ENCODE measurements at regions not wholly inside any gene's neighbourhood (a gene's known extent, or its start where the extent isn't known, plus 50 kb on each side); places are given as distances from the start of the nearest gene placed in this dataset.

DNA sequence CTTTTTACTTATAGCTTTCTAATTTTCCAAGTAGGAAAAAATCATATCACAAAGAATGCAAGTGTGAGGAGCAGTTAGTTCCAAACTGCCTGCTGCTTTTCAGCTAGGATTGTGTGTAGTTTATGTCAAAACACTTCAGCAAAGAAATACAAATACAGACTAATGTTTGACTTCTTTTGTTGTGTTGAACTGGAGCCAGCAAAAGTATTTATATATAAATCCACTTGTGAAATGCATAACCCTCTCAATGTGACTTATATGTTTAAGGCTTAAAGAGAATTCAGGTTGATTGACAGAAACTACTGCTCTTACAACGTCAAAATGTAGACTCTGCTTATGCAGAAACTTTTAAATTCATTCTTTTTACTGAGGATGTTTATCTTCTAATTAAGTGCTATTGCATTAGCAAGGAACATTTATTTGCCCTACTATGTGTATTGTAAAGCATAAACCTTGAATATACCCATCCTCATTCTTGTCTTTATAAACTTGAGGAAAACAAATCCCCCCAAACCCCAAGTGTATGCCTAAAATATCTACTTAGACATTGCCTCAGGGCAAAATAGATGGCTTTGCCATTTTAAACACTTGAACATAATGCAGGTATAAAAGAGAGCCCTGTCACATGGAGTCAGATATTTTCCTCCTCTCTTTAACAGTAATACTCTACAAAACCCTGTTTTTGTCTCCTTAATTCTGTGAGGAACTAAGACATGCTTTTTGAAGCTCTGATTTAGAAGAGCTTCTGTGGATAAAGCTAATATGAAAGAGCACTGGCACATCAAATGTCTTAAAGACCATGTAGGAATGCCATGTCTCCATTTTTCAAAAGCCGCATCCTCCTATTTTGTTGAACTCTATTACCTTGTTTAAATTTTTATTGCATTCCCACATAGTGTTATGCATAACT lies 302.8 kb upstream of the TBC1D5 start:
- DNase-seq (ENCODE audit: low read depth), result no peak

DNA sequence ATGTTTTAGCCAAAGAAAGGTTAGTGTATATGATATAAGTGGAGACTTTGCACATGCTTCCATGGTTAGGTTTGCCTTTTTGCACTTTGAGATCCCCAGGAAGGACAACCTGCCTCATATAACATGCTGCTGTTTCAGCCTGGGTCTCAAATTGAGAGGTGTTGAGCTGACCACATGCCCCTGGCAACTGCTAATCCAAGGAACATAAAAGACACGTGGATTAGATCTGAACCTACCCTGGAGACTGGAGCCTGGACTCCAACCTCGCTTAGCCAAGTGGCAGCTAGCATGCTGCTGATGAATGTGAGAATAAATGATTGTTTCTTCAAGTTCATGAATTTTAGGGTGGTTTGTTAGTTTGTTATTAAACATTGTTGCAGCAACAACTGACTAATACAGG lies 301.8 kb upstream of the TBC1D5 start:
- DNase-seq (ENCODE audit: low read depth), result no peak

DNA sequence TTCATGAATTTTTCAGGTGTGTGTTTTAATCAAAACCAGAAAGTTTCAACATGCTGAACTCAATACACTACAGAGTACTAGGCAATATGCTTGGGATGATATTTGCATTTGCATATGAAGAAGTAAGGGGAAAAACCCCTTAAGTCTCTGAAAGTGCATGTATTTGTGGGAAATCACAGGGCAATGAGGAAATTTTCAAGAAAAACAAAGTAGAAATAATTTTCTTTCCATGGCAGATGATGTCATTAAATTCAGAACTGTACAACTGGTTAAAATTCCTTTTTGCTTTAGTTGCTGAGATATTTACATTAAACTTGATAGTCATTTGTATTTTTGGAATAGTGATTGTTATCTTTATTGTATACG lies 294.0 kb upstream of the TBC1D5 start:
- no peak for DNase-seq (ENCODE audit: low read depth)

DNA sequence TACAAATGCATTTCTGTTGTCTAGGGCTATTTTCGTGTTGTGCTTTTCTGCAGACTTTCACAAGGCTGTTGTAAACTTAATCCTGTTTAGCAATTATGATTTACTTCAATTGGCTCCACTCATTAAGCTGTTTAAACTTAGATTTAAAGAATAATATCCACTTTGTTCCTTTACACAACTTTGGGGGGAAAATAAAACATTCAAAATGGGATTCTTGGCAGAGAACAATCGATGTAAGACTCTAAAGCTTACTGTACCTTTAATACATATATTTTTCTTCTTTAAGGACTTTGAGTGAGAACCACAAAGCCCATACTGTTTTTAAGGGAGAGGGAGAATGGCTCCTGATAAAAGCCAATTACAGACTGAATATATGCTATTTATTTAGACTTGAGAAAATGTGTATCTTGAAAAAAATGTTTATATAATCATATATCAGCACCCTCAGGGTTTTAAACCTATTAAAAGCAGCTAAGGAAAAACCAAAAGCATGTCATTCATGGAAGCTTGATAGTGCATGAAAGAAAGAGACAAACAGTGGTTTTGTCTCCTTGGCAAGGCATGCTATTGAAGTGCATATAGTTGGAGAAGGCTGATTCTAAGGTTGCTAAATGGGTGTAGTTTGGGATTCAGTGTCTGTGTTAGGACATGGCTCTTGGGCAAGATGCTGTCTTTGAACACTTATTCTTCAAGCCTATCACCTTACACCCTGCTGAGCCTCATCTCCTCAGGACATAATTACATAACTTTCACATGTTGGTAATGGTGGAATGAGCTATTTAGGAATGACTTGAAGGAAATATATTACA lies 293.4 kb upstream of the TBC1D5 start:
- no peak for DNase-seq (ENCODE audit: low read depth)

DNA sequence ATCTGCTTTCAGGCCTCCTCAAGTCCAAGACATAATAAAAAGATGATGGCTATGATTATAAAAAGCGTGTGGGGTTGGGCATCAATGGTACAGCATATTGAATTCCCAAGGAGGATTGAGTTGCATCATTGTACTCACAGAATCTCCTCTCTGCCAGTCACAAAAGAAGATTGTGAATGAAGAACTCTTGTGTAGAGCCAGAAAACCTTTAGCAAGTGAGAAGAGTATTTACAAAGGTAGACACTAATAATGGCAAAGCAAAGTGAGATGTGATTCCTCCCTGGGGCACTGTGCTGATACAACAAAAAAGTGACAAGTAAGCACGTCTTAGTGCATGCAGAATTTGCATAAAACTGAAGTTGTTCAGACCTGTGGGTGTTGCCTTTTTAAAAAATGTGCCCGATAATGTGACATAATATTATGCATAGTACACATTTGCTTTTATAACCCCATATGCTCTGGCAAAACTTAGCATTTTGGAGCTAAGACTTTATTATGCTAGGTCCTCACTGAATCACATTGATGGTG lies 291.2 kb upstream of the TBC1D5 start:
- DNase-seq (ENCODE audit: low read depth), result no peak

DNA sequence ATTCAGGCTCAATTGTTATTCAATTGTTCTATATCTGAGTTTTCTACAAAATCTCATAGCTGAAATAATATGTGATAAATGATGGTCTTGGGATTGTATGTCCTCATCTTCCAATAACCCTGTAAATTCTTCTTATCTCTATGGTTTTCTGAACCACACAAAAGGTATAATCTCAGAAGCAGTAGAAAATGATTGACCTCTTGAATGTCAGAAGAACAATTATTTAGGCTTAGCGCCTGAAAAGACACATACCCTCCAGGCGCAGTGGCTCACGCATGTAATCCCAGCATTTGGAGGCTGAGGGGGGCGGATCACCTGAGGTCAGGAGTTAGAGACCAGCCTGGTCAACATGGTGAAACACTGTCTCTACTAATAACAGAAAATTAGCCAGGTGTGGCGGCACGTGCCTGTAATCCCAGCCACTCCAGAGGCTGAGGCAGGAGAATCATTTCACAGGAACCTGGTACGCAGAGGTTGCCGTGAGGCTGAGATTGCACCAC lies 288.0 kb upstream of the TBC1D5 start:
- no peak for DNase-seq (ENCODE audit: low read depth)

DNA sequence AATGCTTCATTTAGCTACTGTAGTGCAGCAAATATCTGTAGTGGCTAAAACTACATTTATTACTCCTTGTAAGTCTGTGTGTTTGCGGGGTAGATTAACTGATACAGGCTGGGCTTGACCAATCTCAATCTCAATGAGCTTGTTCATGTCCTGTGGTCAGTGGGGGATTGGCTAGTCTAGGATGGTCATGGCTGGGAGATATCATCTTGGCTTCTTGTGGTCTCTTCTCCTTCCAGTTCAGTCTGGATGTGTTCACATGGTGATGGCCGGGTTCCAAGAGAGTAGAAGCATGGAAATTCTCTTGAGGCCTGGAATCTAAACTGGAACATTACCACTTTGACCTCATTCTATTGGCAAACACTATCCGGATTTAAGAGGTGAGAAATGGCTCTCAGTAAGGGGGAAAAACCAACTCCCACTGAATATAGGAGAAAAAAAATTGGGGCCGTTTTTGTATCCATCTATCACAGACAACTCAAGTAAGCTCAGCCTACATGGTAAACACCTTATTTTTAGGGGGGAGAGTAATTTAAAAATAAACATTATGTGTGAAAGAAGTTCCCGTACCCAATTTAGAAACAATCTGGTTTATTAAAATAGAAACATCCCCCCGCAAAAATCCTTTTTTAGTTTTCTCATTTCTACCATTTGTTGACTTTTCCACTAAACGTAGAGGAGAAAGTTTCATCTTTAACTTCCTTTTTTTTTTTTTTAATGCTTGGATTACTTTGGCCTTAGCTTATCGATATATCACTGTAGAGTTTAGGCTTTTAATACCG lies 284.9 kb upstream of the TBC1D5 start:
- DNase-seq (ENCODE audit: low read depth), result no peak

DNA sequence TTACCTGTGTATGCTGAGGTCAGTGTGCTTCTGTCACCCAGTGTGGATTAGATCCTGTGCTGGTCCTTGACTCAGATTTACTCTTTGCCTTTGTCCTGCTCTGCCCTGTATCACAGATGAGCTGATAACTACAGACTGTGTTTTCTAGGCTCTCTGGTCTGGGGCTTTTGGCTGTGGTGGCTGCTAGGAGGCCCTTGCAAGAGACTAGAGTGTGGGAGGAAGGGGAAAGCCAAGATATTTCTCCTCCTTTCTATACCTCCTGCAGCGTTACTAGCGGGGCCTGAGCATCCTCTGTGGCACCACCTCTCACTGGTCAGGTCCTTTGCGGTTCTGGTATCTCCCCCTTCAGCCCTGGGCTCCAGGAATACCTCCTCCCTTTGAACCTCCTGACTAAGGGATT lies 282.3 kb upstream of the TBC1D5 start:
- DNase-seq (ENCODE audit: low read depth), result no peak

DNA sequence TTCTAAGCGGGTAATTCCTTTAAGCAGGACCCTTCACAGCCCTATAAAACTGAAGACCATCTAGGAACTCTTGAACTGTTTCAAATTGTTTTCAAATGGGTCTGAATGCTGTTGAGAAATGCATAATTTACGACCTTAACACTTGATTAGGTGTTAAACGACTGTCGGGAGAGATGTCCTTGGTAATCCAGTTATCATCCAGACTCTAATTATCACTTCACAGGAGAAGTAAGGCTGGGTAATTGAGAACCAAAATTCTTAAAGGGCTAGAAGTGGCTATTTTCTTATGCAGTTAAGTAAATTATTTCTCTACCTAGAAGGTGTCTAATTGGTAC lies 276.7 kb upstream of the TBC1D5 start:
- DNase-seq (ENCODE audit: low read depth), result no peak

DNA sequence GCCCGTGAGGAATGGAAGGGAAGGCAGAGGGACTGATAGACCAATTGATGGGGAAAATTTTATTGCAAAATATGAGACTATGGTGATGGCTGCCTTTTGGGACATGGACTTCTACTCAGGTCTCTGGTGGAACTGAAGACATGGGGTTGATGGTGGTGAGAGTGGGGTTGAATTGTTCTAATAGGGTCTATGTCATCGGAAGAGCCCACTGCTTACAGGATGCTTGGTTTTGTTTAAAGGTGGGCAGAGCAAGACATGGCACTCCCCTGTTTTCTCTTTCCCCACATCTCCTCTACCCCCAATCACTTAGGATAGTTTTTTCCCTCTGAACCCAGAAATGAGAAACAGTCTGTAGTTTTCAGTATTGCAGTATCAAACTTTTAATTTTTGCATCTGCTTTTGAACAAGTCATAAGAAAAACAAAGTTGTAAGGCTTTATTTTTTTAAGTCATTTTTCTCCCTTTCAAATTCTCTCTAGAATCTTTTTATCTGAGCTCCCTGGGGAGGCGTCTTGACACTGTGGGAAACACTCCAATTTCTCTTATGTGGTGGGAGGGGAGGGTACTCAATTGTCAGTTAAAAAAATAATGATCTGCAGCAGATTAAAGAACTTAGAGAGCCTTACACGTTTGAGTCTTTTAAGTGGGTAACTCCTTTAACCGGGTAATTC lies 276.2 kb upstream of the TBC1D5 start:
- DNase-seq (ENCODE audit: low read depth), result no peak

DNA sequence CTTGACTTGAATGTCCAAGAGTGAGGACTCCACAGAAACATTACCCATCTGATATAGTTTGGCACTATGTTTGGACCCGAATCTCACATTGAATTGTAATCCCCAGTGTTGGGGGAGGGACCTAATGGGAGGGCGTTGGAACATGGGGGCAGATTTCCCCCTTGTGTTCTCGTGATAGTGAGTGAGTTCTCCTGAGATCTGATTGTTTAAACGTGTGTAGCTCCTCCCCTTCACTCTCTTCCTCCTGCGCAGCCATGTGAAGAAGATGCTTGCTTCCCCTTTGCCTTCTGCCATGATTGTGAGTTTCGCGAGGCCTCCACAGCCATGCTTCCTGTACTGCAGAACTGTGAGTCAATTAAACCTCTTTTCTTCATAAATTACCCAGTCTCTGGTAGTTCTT lies 273.9 kb upstream of the TBC1D5 start:
- DNase-seq (ENCODE audit: low read depth), result no peak

DNA sequence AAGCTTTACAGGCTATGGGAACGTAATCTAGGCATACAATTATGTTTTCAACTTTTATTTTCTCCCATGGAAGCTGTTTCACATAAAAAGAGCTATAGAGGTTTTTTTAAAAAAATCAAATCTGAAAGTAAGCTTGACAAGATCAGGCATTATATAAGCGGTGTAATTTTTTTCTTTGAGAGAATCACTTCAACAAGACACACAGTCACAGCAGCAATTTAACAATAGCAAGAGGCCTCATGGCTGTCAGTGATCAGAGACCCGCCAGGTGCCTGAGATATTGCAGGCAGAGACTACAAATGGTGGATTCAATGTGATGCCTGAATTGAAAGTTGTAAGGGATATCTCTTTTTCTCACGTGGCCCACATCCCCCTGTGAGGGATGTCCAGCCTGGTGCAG lies 270.5 kb upstream of the TBC1D5 start:
- DNase-seq (ENCODE audit: low read depth), result no peak

DNA sequence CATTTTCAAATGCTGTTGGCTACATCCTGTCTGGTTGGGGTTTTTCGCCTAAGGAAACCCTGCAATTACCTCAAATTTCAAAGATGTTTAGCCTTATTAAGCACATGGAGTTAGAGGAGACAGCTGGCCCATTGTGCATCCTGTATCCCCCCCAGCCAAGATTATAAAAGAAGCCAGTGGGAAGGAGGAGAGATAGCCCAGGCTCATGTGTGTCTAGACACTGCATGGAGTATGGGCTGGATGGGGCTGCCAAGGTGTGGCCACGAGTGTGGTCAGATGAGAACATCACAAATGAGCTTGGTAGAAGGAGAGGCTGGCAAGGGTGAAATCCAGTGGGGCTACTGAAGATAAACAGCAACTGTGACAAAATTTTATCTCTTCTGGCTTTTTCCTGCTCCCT lies 270.0 kb upstream of the TBC1D5 start:
- no peak for DNase-seq (ENCODE audit: low read depth)

DNA sequence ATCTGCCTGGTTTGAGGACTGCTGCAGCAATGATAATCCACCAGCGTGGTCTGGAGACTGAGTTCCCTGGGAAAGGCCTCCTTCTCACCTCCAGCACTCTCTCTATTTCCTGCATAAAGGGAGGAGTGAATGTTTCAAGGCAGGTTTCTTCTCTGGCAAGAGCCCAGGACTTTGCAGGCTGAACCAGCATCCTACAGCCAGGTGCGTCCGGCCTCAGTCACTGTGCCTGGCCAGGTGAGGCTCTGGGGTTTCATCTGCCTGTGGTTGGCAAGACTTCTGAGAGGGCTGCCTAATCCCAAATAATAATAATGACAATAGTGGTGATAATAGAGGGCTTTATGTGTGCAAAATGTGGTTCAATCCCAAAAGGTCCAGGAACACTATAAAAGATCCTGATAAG lies 269.0 kb upstream of the TBC1D5 start:
- DNase-seq (ENCODE audit: low read depth), result no peak

DNA sequence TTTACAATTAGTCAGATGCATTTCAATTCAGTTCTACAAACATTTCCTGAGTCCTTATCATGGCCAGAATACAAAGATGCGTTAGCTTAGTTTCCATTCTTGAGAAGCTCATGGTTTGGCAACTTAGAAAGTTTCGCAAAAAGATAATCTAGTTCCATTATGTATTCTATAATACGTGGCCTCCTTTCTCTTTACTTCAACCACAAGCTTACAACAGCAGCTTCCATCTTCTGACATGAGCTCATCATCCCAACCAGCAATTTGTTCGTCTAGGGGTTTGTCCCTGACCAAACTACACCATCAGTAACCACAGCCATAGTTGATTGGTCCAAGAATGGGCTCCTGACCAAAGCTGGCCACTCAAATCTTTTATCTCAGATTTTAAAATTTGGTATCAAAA lies 267.6 kb upstream of the TBC1D5 start:
- no peak for DNase-seq (ENCODE audit: low read depth)

DNA sequence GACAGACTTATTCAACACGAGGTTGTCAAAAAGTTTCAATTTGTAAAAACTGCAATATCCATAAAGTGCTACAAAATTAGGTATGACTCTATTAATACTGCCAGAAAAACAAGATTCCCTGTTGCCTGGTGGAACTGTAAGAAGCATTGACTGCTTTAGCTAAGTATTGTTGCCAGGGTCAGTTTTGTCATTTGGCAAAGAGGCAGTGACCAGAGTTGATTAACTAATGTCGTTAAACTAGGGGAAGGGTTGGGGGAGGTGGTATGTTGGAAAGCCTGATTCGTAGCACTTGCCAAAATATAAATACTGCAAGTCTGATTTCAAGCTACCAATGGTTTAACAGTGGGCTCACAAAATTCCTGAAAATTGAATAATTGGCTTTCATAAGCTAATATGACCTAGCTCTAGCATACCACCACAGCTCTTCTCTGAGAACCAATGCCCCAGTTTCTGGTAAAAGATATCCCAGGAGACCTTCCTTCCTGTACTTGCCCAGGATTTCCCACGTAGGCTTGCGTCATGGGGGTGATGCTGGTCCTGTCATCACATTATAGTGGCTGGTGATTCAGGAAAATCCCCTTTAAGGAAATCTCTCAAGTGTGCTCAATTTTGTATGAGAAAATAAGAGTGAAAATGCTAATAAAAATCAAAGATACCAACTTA lies 266.4 kb upstream of the TBC1D5 start:
- DNase-seq (ENCODE audit: low read depth), result no peak

DNA sequence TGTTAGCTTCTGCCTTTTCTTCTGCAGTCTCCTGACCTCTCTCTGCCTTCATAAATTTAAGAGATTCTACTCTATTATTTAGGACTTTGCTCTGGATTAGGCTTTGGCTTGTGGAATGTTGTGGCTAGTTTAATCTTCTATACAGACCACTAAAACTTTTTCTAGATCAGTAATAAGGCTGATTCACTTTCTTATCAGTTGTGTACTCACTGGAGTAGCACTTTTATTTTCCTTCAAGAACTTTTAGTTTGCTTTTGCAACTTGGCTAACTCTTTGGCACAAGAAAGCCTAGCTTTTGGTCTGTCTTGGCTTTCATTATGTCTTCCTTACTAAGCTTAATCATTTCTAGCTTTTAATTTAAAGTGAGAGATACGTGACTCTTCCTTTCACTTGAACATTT lies 265.5 kb upstream of the TBC1D5 start:
- no peak for DNase-seq (ENCODE audit: low read depth)

DNA sequence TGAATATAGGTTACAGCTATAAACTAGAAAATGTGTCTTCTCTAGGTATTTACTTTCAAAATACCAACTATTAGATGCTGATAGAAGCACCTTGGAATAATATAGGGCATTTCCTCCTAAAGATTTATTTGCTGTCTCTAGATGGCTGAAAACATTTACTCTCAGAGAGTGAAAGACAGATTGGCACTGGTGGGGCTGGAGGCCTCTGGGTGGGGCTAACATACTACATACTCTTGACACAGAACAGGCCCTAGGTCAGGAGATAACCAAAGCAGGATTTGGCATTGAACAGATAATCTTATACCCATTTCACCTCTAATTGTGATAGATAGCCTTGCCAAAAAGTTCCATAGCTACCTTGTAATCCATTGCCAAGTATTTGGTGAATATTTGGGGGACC lies 253.3 kb upstream of the TBC1D5 start:
- no peak for DNase-seq (ENCODE audit: low read depth)

DNA sequence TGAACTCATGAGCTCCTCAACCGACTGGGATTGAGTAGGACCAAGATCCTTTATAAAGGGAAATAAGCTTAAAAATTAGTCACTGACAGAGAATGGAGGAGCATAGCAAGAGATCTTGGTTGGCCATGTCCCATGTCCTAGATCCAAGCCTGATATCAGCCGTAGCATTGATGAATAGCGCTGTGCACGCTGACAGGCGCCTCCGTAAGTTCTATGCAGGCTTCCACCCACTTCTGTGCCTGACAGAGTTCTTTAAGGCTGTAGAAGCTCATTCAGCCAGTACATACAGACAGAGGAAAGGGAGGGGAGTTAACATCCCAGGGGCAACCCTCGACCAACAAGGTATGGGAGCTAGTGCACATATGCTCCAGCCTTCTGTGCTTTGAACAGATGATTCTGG lies 251.7 kb upstream of the TBC1D5 start:
- DNase-seq (ENCODE audit: low read depth), result no peak

DNA sequence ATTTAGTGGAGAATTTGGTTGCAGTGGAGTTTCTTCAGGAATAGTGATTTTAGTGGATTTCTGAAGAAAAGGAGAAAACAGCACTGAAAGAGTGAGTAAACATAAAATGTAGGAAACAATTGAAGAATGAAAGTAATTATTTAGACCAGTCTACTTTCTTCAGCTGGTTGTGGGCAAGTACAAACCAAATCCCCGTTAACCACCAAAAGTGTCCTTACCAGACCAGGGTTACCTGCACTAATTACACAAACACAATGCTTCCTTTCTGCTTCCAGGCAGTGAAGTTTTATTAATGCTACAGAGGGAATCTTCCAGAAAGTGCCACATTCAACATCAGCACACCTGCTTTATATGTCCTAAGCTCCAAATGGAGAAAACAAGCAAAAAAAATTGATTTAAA lies 248.0 kb upstream of the TBC1D5 start:
- no peak for DNase-seq (ENCODE audit: low read depth)

DNA sequence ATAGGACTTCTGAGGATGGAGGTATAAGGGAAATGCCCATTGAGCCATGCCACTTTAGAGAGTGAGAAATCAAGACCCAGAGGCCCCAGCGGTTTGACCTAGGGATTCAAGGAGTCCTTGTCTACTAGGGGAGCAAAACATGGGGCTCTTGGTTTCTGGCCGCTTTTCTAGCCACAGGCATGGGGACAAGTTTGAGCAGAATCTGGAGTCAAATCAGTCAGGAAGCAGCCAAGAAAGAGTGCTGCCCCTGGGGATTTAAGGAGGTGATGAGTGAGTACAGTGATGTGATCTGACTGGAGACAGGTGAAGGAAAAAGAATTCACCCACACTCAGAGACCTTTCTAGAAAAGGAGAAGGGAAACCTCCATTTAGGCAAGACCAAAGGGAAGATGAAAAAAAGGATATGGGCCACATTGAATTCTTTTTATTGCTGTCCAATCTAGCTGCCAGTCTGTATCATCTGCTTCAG lies 244.0 kb upstream of the TBC1D5 start:
- DNase-seq (ENCODE audit: low read depth), result no peak
